ENCODE measurements at regions not wholly inside any gene's neighbourhood (a gene's known extent, or its start where the extent isn't known, plus 50 kb on each side); places are given as distances from the start of the nearest gene placed in this dataset.

DNA sequence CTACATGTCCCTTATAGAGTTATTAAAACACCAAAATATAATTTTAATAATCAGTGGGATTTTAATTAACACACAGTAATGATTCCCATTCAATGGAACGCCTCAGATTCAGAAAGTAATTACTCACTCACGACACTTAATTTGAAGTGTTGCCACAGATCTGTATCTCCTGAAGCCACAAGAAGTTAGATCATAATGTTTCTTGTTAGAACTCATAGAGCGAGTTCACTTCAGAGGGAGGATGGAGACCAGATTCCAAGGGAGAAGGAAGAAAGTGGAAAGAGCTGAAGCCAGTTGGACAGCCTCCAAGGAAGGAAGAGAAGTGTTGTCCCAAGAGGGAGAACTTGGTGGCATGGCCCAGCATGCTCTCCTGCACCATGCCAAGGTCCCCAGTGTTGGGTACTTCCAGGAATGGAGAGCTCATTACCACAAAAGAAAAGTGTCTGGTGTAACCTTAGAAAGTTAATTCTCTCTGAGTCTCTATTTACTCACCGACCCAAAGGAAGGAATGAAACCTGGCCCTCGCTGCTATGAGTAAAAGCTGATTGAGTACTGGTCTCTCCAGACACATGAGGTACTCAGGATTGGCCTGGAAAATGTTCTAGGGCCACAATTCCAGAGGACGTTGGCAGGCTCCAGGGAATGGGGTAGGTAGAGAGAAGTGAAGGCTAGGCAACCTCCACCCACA lies 305.4 kb downstream of the BCL11B start:
- DNase-seq (ENCODE audit: low spot score in 2 of 2) (no peak), FAIRE-seq (no peak)

DNA sequence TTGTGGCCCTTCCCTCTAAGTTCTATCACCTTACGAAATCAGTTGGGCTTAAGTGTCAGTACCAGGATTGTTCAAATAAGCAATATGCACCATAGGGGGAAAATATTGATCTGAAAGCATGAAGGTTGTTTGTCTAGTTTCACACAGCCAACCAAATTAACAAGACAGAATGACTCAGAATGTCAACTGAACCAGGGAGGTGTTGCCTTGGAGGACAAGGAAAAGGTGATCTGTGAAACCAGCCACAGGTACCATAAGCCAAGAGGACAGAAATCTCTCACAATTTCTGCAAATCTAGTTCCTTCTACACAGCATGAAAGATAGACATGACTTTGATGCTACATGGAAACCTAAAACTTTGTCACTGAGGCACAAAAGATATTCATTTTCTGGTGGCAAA lies 297.9 kb downstream of the BCL11B start:
- FAIRE-seq, result no peak

DNA sequence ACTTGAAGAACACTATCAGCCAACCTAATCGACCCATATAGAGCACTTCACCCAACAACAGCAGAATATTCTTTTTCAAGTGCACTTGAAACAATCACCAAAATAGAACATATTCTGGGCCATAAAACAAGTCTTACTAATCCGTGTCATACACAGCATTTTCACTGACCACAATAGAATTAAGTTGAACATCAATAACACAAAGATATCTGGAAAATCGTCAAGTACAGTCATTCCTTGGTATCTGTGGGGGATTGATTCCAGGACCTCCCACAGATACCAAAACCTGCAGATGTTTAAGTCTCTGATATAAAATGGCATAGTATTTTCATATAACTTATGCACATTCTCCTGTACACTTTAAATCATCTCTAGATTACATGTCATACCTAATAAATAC lies 295.7 kb downstream of the BCL11B start:
- FAIRE-seq (no peak), DNase-seq (ENCODE audit: low spot score in 2 of 2) (no peak)

More for the DNA sequence above, 297.9 kb downstream of the BCL11B start:
- no peak for DNase-seq (ENCODE audit: low spot score in 2 of 2)

DNA sequence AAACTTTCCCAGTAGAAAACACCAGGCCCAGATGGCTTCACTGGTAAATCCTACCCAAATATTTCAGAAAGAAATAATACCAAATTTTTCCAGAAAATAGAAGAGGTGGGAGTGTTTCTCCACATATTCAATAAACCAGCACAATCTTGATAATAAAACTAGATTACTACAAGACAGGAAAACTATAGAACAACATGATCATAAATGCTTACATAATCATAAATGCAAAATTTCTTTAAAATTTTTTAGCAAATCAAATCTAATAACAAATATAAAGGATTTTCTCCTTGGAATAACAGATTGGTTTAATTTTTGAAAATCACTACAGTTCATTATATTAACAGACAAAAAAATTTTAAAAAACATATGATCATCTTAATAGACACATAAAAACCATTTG lies 294.5 kb downstream of the BCL11B start:
- DNase-seq (ENCODE audit: low spot score in 2 of 2), result no peak
- FAIRE-seq, result peak; percentile 26

DNA sequence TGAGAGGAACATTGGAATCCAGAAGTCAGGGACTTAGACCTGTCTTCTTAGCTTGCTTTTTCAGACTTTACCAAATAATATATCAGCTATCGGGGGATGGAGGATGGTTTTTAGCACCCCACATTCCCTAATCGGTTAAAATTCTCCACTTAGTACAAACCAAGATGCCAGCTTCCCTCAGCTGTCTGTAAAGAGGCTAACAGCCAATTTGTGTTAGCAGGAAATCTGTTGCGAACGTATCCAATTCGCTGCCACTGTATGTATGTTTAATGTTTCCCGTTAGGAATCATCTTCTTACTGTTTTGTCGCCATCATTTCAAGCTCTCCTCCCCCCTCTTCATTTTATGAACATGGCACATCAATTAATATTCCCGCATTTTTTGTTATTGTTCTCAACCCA lies 289.0 kb downstream of the BCL11B start:
- DNase-seq (ENCODE audit: low spot score in 2 of 2) (no peak), FAIRE-seq (no peak)

DNA sequence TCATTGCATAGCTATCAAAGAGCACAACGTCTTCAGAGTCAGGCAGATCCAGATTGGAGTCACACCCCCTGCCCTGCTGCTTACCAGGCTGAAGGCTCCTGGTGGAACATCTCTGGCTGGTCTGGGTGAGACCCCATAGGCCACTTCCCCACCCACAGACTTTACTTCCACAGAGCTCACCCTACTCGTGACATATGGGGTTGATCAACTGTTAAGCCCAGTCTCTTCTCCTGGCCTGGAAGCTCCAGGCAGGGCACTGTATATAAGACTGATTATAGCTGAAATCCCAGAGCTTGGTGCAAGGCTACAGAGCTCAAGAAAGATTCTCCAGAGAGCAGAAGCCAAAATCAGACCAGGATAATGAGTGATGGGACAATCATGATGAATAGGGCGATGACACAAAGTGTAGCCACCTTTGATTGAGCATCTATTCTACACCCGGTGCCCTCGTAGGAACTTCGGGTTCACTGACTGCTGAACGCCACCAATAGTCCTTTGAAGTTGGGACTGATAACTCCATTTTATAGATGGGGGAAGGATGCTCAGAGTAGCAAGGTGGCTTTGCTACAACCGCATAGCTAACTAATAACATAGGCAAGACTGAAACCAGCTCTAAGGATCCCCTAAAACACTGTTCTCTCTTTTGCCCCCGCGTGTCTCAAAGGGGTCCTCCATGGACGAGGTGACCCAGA lies 287.8 kb downstream of the BCL11B start:
- no peak for FAIRE-seq
- DNase-seq (ENCODE audit: low spot score in 2 of 2), result no peak

DNA sequence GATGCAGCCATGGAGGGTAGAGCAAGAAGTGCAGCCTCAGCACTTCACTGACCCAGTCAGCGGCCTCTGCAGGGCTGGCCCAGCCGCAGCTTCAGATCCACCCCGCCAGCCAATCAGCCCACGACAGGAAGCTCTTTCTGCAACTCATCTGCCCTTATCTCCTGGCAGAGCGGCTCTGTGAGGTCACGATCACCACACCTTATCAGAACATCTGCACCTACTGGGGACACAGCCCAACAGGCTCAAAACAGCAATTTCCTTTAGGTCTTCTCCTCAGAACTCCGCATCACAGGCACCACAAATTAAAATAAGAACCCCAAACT lies 287.3 kb downstream of the BCL11B start:
- no peak for DNase-seq (ENCODE audit: low spot score in 2 of 2)
- FAIRE-seq, result no peak

DNA sequence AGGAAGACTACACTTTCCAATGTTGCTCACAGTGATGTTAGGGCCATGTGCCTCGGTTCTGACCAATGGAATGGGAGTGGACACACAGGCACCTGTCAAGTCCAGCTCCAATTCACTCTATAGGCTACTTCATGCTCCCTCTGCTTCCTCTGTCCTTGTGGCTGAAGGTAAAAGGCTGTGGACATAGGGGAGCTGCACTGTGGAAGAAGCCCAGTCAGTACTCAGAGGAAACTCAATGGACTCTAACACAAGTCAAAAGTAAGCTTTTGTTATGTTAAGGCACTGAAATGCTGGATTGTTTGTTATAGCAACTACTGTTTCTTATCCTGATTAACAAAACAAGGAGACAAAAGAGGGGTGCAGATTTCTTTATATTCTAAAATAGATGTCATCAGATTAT lies 278.2 kb downstream of the BCL11B start:
- no peak for DNase-seq (ENCODE audit: low spot score in 2 of 2)
- FAIRE-seq, result no peak

DNA sequence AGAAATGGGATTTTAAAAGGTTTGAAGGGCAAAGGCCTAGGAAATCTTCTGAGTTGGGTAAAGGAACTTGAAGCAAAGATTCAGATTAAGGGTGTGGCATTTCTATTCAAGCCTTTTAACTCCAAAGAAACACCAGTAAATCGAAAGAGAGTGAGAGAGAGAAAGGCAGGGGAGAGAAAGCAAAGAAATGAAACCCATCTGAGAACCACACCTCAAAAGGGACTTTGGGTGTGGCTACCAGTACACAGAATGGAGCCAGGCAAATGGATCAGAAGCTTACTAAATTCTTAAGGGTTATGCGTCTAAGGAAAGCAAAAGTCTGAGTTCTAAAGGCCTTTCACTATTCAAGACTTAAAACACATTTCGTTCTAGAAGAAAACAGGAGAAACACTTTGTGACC lies 277.4 kb downstream of the BCL11B start:
- no peak for FAIRE-seq
- no peak for DNase-seq (ENCODE audit: low spot score in 2 of 2)

DNA sequence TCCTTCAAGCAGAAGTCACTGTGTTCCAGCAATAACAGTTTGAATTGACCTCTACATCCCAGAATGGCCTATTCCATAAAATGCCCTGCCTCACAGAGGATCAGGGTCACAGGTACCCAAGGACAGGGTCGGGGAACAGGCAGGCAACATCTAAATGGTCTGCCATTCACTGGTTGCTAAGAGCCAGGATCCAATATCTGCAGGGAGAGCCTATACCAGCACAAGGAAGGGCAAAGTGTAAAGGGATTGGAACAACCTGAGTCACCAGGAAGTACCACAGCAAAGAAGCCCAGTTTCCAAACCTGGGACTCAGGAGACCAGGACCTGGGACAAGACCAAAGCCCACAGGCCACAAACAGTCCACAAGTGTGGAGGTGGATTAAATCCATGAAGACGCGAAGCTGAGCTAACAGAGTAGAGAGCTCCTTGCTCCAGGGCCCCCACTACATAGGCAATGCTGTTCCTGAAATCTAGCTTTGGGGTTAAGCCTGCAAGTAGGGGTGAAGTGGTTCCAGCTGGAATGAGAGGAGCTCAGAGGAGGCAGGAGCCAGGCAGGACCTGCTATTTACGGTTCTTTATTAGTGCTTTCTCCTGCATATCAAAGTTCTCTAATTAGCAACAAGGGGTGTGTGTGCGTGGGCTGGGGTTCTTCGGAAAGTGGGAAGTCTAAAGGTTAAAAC lies 274.3 kb downstream of the BCL11B start:
- FAIRE-seq, result no peak
- DNase-seq (ENCODE audit: low spot score in 2 of 2), result no peak

DNA sequence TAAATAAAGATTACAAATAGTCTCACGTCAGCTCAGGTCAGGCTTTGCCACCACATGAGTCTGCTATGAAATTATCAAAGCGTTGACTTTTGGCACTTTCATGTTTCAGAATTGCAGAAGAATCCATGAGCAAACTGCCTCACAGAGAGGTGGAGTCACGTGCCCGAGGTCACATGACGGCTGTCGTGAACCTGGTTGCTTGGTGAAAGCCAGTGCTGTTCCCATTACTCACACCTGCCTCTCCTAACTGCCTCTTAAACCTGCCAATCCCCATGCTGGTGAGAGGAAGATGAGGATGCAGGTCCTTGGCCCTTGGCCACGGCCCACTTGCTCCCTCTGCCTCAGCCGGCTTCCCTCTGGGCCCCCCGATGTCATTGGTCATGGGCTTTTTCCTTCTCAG lies 272.7 kb downstream of the BCL11B start:
- no peak for DNase-seq (ENCODE audit: low spot score in 2 of 2)
- no peak for FAIRE-seq

DNA sequence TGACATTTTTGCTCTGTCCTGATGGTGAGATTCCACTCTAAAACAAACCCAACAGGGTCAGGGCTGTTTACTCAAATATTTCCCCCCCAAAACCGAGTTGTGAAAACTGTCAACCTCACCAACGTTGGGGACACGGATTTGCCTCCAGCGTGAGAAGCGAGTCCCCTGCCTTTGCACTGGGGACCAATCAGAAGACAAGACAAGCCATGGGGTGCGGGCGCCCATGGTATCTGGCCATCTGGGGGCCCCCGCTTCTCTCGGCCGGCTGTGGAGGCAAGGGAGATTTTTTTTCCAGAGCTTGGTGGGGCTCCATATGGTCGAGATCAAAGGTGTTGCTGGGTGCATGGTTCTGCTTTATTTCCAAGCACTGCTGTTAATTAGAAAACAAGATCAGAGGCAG lies 272.1 kb downstream of the BCL11B start:
- FAIRE-seq, result no peak
- no peak for DNase-seq (ENCODE audit: low spot score in 2 of 2)

DNA sequence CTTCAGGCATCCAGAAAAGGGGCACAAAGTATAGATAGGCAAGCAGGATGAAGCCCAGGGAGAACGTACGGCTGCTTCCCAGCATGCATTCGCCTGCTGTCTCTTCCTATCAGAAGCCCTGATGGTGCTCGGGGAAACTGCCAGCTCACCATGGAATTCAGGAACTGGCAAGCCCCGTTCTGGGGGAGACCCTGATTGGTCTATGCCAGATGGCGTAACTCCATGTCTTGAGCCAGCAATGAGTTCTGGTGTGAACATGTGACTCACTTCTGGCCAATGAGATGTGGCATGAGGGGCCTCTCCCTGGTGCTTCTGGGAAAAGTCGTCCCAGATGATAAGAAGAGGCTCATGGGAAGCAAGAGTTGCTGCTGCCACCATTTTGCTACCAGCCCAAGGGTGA lies 270.8 kb downstream of the BCL11B start:
- no peak for DNase-seq (ENCODE audit: low spot score in 2 of 2)

DNA sequence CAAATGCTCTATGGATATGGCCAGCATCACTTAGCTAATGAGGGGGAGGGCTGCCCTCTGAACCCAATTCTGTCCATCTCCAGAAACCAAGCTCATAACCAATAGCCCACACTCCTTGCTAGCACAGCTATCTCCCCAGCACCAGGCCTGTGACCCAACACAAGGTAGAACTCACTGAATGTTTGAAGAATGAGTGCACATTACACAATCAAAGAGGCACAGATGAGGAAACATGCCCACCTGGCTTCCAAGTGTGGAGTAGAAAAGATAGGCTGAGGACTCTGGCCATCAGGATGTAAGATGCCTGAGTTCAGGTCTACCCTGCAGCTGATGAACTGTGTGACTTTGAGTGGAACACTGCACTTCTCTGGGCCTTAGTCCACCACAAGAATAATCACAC lies 268.4 kb downstream of the BCL11B start:
- no peak for DNase-seq (ENCODE audit: low spot score in 2 of 2)
- FAIRE-seq, result no peak

More for the DNA sequence above, 270.8 kb downstream of the BCL11B start:
- FAIRE-seq, result no peak

DNA sequence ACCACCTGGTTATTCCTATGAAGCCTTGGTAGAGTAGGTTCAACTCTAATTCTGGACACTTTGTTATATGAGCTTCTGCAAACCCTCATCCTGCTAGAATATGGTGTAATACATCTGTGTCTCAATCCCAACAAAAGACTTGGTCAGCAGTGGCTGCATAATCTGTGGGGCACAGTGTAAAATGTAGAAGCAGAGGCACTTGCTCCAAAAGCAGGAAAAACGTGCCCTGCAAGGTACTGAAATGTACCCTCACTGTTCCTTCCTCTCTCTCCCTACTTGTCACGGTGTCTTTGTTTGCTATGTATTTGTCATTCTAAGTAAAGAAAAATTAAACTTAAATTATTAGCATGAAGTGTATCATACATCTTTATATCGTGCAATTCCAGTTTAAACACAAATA lies 267.9 kb downstream of the BCL11B start:
- FAIRE-seq (no peak), DNase-seq (ENCODE audit: low spot score in 2 of 2) (no peak)

DNA sequence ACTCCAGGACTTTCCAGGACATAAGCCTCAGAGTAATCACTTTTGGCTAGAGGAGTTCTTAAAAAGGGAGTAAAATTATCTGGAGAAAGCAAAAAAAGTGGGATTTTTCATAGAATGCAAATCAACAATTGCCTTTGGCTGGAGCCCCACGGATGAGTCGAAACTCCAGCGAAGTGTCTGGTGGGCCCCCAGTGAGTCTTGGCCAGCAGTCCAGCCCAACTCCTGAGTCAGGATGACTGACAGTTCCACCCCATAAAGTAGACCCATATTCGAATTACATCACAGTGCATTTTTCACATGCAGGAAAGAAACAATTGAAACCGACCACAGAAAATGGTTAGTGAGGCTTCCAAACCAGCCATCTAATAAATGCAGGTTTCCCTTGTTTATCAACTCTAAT lies 265.7 kb downstream of the BCL11B start:
- no peak for DNase-seq (ENCODE audit: low spot score in 2 of 2)
- no peak for FAIRE-seq

DNA sequence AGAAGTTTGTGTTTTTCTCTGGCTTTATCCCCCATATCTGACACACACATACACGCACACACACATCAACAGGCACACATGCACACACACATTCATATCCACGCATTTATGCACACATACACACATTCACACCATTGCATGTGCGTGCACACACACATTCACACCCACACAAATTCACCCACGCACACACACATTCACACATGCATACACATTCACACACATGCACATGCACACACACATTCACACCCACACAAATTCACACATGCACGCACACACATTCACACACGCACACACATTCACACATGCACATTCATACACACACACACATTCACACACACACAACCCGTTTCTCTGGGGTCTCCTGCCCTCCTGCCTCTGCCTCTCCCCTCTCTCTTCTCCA lies 264.2 kb downstream of the BCL11B start:
- FAIRE-seq (no peak), DNase-seq (ENCODE audit: low spot score in 2 of 2) (no peak)

DNA sequence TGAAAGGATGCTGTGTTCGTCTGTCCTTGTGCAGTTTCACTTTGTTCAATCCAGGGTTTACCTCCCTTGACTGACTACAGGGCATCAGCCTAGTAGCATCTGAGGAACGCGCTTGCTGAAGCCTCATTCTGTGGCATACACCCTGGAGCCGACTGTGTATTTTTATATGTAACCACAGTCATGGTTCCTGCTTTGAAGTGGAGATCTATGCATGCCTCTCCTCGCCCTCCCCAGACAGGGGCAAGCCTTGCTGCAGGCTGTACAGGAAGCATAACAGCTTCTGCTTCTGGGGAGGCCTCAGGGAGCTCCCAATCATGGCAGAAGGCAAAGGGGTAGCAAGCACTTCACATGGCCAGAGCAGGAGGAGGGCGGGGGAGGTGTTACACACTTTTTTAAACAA lies 262.1 kb downstream of the BCL11B start:
- DNase-seq (ENCODE audit: low spot score in 2 of 2) (no peak), FAIRE-seq (no peak)

DNA sequence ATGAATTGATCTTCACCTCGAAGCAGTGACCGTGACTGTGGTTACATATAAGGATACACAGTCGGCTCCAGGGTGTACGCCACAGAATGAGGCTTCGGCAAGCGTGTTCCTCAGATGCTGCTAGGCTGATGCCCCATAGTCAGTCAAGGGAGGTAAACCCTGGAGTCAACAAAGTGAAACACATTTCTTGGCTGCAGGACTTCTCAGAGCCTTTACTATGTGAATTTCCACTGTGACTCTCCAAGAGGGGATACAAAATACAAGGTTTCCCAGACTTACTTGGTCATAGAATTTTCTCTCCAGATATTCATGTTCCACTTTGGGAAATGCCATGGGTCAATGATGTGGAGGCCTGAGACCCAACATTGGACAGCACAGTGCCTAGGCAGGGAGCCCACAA lies 260.6 kb downstream of the BCL11B start:
- no peak for DNase-seq (ENCODE audit: low spot score in 2 of 2)
- no peak for FAIRE-seq

DNA sequence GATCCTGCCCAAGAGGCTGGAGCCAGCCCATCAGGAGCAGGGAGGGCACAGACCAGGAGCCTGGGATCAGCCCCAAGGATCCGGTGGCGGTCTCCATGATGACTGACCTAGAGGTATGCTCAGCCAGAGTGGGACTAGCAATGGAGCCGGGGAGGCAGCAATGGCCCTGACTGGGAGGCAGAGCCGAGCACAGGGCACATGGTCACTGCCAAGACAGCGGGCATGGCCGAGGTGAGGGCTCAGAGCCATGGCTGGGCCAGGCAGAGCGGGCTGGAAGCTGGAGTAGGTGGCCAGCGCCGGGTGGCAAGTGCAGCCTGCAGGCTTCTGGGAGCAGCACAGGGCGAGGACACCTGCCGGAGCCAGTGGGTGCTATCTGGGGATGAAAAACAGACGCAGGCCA lies 259.3 kb downstream of the BCL11B start:
- no peak for FAIRE-seq

DNA sequence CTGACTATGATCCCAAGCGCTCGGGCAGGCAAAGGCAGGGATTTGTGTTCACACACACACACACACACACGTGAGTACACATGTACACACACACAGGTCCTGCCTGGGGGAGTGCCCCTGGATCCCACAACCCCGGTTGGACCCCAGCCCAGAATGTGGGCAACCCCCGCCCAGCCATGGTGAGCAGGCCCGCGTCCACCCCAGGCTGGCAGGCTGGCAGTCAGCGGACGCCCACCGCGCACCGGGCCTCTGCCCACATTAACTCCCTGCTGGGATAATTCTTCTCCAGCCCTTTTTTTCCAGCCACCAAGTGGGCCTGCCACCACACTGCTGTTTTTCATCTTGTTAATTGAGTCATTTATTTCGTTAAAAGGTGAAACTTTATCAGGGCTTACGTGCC lies 256.2 kb downstream of the BCL11B start:
- no peak for DNase-seq (ENCODE audit: low spot score in 2 of 2)
- no peak for FAIRE-seq

More for the DNA sequence above, 259.3 kb downstream of the BCL11B start:
- no peak for DNase-seq (ENCODE audit: low spot score in 2 of 2)

DNA sequence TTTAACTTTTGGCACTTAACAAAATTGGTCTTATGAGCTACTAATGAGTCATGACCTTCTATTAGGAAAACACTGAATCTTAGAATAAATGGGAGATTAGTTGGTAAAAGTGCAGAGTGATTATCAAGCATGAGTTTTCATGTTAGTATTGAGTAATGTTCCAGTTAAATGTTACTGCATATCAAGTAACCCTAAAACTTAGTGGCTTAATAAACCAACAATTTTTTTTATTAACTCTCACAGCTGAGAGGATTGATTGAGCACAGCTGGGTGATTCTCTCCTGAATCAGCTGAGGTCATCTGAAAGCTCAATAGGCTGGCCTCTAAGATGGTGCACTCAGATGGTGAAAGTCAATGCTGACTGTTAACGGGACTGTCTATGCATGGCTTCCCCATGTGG lies 248.6 kb downstream of the BCL11B start:
- DNase-seq (ENCODE audit: low spot score in 2 of 2) (no peak), FAIRE-seq (no peak)
